ENCODE measurements at regions not wholly inside any gene's neighbourhood (a gene's known extent, or its start where the extent isn't known, plus 50 kb on each side); places are given as distances from the start of the nearest gene placed in this dataset.
A peak's percentile ranks its signal among the peaks of the same experiment; 100 is the strongest.

- Histone ChIP-seq H3F3A (ENCODE audit: low read depth) (no peaks in the 10 kb centered on the region), H3K9ac (no peak overlapping the region), H4K20me1 (ENCODE audit: low read depth) (no peaks in the 10 kb centered on the region), H3K27ac (no peak overlapping the region), H3K36me3 (no peaks in the 10 kb centered on the region), H3K4me2 (peak overlapping the region; percentile 14), H3K9me3 (ENCODE audit: low read depth) (no peaks in the 10 kb centered on the region), H3K27me3 (no peaks in the 10 kb centered on the region), H2AFZ (replicated peaks) (peak overlapping the region; percentile 45), H3K79me2 (ENCODE audit: low read depth) (no peaks in the 10 kb centered on the region), H3K4me3 (no peak overlapping the region), H3K4me1 (peaks cover 13% of the 10 kb centered on the region)
- H3K36me3 Mint-ChIP-seq = peaks cover 9% of the 10 kb centered on the region
- TF ChIP-seq CTCF (IDR thresholded peaks at IDR 0.05) (no peak), EZH2 (IDR thresholded peaks at IDR 0.05) (no peak), EZH2phosphoT487 (IDR thresholded peaks at IDR 0.05) (no peak)
- peaks cover 25% of the 10 kb centered on the region for H3K9me3 Mint-ChIP-seq
- peaks cover 2% of the 10 kb centered on the region for H3K27me3 Mint-ChIP-seq (ENCODE audit: insufficient read depth, low read depth)
- no peak for DNase-seq (ENCODE audit: low spot score)
- peaks cover 26% of the 10 kb centered on the region for H3K4me1 Mint-ChIP-seq
- H3K4me3 Mint-ChIP-seq = no peak overlapping the region
- peak overlapping the region; percentile 84 for H3K27ac Mint-ChIP-seq
Measured at GRCh38 chr12:24617471-24617870, 331.4 kb downstream of the BCAT1 start.

GRCh38 chr12:24615967-24616411 lies 332.9 kb downstream of the BCAT1 start:
- H3K4me2 ChIP-seq = no peak overlapping the region
- Mint-ChIP-seq H3K36me3 (peaks cover 11% of the 10 kb centered on the region), H3K4me1 (peaks cover 26% of the 10 kb centered on the region), H3K9me3 (peaks cover 25% of the 10 kb centered on the region), H3K27ac (peak overlapping the region; percentile 38), H3K27me3 (ENCODE audit: insufficient read depth, low read depth) (no peaks in the 10 kb centered on the region), H3K4me3 (no peak overlapping the region)
- H3K36me3 ChIP-seq = no peaks in the 10 kb centered on the region
- H3K27ac ChIP-seq = no peak overlapping the region
- H3F3A ChIP-seq (ENCODE audit: low read depth) = no peaks in the 10 kb centered on the region
- H3K4me1 ChIP-seq = peaks cover 13% of the 10 kb centered on the region
- TF ChIP-seq EZH2phosphoT487 (IDR thresholded peaks at IDR 0.05) = no peak
- no peak for TF ChIP-seq CTCF (IDR thresholded peaks at IDR 0.05)
- TF ChIP-seq EZH2 (IDR thresholded peaks at IDR 0.05) = no peak
- no peaks in the 10 kb centered on the region for H3K27me3 ChIP-seq
- no peak for DNase-seq (ENCODE audit: low spot score)
- no peak overlapping the region for H3K9ac ChIP-seq
- H4K20me1 ChIP-seq (ENCODE audit: low read depth) = no peaks in the 10 kb centered on the region
- H2AFZ ChIP-seq (replicated peaks) = peak overlapping the region; percentile 61
- H3K4me3 ChIP-seq = no peak overlapping the region
- peaks cover 5% of the 10 kb centered on the region for H3K9me3 ChIP-seq (ENCODE audit: low read depth)
- H3K79me2 ChIP-seq (ENCODE audit: low read depth) = no peaks in the 10 kb centered on the region

GRCh38 chr12:24608637-24609285 lies 340.1 kb downstream of the BCAT1 start:
- H3K4me3 ChIP-seq = no peak overlapping the region
- H2AFZ ChIP-seq (replicated peaks) = no peak overlapping the region

More at GRCh38 chr12:24608637-24609285, 340.1 kb downstream of the BCAT1 start:
- Mint-ChIP-seq H3K36me3 (peaks cover 7% of the 10 kb centered on the region), H3K27ac (no peak overlapping the region), H3K4me3 (no peak overlapping the region), H3K9me3 (peaks cover 24% of the 10 kb centered on the region), H3K4me1 (no peaks in the 10 kb centered on the region), H3K27me3 (ENCODE audit: insufficient read depth, low read depth) (peaks cover 5% of the 10 kb centered on the region)
- H3K9ac ChIP-seq = no peak overlapping the region
- no peak overlapping the region for H3K27ac ChIP-seq
- no peak for TF ChIP-seq EZH2 (IDR thresholded peaks at IDR 0.05)
- TF ChIP-seq CTCF (IDR thresholded peaks at IDR 0.05) = no peak
- TF ChIP-seq EZH2phosphoT487 (IDR thresholded peaks at IDR 0.05) = no peak
- H3K36me3 ChIP-seq = no peaks in the 10 kb centered on the region
- H3K9me3 ChIP-seq (ENCODE audit: low read depth) = peaks cover 11% of the 10 kb centered on the region
- no peak for DNase-seq (ENCODE audit: low spot score)
- no peak overlapping the region for H3K4me2 ChIP-seq
- H3K79me2 ChIP-seq (ENCODE audit: low read depth) = no peaks in the 10 kb centered on the region
- H3K4me1 ChIP-seq = no peaks in the 10 kb centered on the region
- H3K27me3 ChIP-seq = no peaks in the 10 kb centered on the region
- no peaks in the 10 kb centered on the region for H3F3A ChIP-seq (ENCODE audit: low read depth)
- H4K20me1 ChIP-seq (ENCODE audit: low read depth) = no peaks in the 10 kb centered on the region

Data from neural progenitor cell (in vitro differentiated cells).